Motor neuron (in vitro differentiated cells): ENCODE measurements at regions not wholly inside any gene's neighbourhood (a gene's known extent, or its start where the extent isn't known, plus 50 kb on each side); places are given as distances from the start of the nearest gene placed in this dataset.
"Not testable (repeated sequence)": the region's sequence is repeated elsewhere in the genome, so short reads cannot be mapped to it uniquely, and the experiment has no call there.

ENCODE experiments used
- ATAC-seq, 8 experiments: fragments of 200-7000 bp; cut with Tn5 transposase; replicated peaks in 6 of 8; 2 replicates each; pipeline ENCODE4 v1.8.0; 2021; ENCODE audit warnings: mild to moderate bottlenecking in 8 of 8, moderate library complexity in 8 of 8
- H3K27ac ChIP-seq, 2 donors: fragments of 250-450 bp; sonication (Bioruptor Pico); 2 replicates each; pipeline ENCODE4 v1.9.0; 2021; ENCODE audit warnings: antibody characterized with exemption in 2 of 2, mild to moderate bottlenecking in 2 of 2, moderate library complexity in 1 of 2
- H3K4me1 ChIP-seq, 2 donors: fragments of 250-450 bp; sonication (Bioruptor Pico); replicated peaks in 1 of 2; 2 replicates each; pipeline ENCODE4 v1.6.1; 2021; ENCODE audit warnings: antibody characterized with exemption in 2 of 2, mild to moderate bottlenecking in 2 of 2, moderate library complexity in 1 of 2
- H3K4me3 ChIP-seq, 5 donors: fragments of 250-450 bp; sonication (Bioruptor Pico); 2 replicates each; pipeline ENCODE4 v1.9.0; 2021; ENCODE audit warnings: antibody characterized with exemption in 5 of 5, mild to moderate bottlenecking in 5 of 5, moderate library complexity in 4 of 5
- WGBS, 10 experiments: fragments of 450-650 bp; shearing (Covaris generic); methylation state at CpG; one replicate each; pipeline ENCODE4 v1.0.0; 2022; 5-methylcytosine and 5-hydroxymethylcytosine counted together
- in situ Hi-C, 9 experiments: fragments of 400-800 bp; cut with MboI; loops; one replicate each; pipeline ENCODE4 v1.15.0; 2021; ENCODE audit warnings: low sequenced_read_pairs in 9 of 9, low pct_unique_long_range_greater_than_20kb in 2 of 9; ENCODE audit not compliant: unreplicated experiment in 9 of 9

GRCh38 chr3:87097733-87098132 lies 106.8 kb upstream of the VGLL3 start:
- not testable (repeated sequence) for H3K4me3 ChIP-seq, H3K4me1 ChIP-seq, ATAC-seq, H3K27ac ChIP-seq
- in situ Hi-C loops = loop anchor here in 4 of 9 experiments (25.0 kb wide), 2 partner anchors 110 to 310 kb away; partner anchors contain the start of gene VGLL3 (in 2 of the 4)
- WGBS, 10 experiments = 86 to 100% (median 93%) methylated on average over 1 to 2 of the region's 9 CpGs; no CpG with 5 or more reads in 5 of the 10 experiments

- Histone ChIP-seq H3K27ac (no peak overlapping the region), H3K4me3 (no peak overlapping the region), H3K4me1 (no peaks in the 10 kb centered on the region)
- peak in 1 of 8 experiments; percentile 8 for ATAC-seq
- in situ Hi-C loops = loop anchor here in 4 of 9 experiments (25.0 kb wide), 2 partner anchors 103 to 303 kb away; partner anchors contain the start of gene VGLL3 (in 2 of the 4)
Observed at GRCh38 chr3:87090631-87091030, 99.7 kb upstream of the VGLL3 start.

GRCh38 chr3:87088993-87089841 lies 98.3 kb upstream of the VGLL3 start:
- WGBS, 10 experiments = 0 to 100% (median 49%) methylated on average over 1 to 10 of the region's 41 CpGs; no CpG with 5 or more reads in 4 of the 10 experiments
- in situ Hi-C loops = loop anchor here in 4 of 9 experiments (10.0 to 25.0 kb wide), 5 partner anchors 86 to 304 kb away; partner anchors contain the start of gene VGLL3 (in 3 of the 4)

GRCh38 chr3:87088430-87088992 lies 97.6 kb upstream of the VGLL3 start:
- in situ Hi-C loops = loop anchor here in 4 of 9 experiments (10.0 to 25.0 kb wide), 5 partner anchors 86 to 304 kb away; partner anchors contain the start of gene VGLL3 (in 3 of the 4)
- H3K4me1 ChIP-seq = no peaks in the 10 kb centered on the region
- H3K4me3 ChIP-seq = no peak overlapping the region
- WGBS, 10 experiments = 6 to 100% (median 91%) methylated on average over 2 to 11 of the region's 15 CpGs
- peak in 1 of 8 experiments; percentile 29 for ATAC-seq
- no peak overlapping the region for H3K27ac ChIP-seq

More at GRCh38 chr3:87088993-87089841, 98.3 kb upstream of the VGLL3 start:
- no peak overlapping the region for H3K27ac ChIP-seq
- peak in 5 of 8 experiments; percentile 63 to 90 (median 85) for ATAC-seq
- no peaks in the 10 kb centered on the region for H3K4me1 ChIP-seq
- peak overlapping the region in 2 of 5 donors; percentile 3 to 9 for H3K4me3 ChIP-seq

- no peak for ATAC-seq
- 60 to 100% (median 78%) methylated on average over 2 to 5 of the region's 5 CpGs for WGBS, 10 experiments
- Histone ChIP-seq H3K4me1 (no peaks in the 10 kb centered on the region), H3K27ac (no peak overlapping the region), H3K4me3 (no peak overlapping the region)
- in situ Hi-C loops = loop anchor here in 4 of 9 experiments (10.0 to 25.0 kb wide), 5 partner anchors 90 to 300 kb away; partner anchors contain the start of gene VGLL3 (in 3 of the 4)
Observed at GRCh38 chr3:87084868-87085267, 93.9 kb upstream of the VGLL3 start.

GRCh38 chr3:87082796-87083440 lies 92.0 kb upstream of the VGLL3 start:
- 0 to 100% (median 48%) methylated on average over 1 to 6 of the region's 6 CpGs; no CpG with 5 or more reads in 1 of the 10 experiments for WGBS, 10 experiments
- peak in 6 of 8 experiments; percentile 44 to 96 (median 84) for ATAC-seq
- in situ Hi-C loops = loop anchor here in 4 of 9 experiments (10.0 to 25.0 kb wide), 5 partner anchors 88 to 298 kb away; partner anchors contain the start of gene VGLL3 (in 3 of the 4)

GRCh38 chr3:87077355-87077754 lies 86.4 kb upstream of the VGLL3 start:
- peaks cover 4% of the 10 kb centered on the region in 2 donors for H3K4me1 ChIP-seq
- H3K4me3 ChIP-seq = no peak overlapping the region
- H3K27ac ChIP-seq = no peak overlapping the region
- peak in 1 of 8 experiments; percentile 37 for ATAC-seq
- WGBS, 10 experiments = 88 to 100% (median 100%) methylated on average over 1 to 2 of the region's 2 CpGs
- in situ Hi-C loops = loop anchor here in 4 of 9 experiments (25.0 kb wide), 2 partner anchors 90 to 290 kb away; partner anchors contain the start of gene VGLL3 (in 2 of the 4)

More at GRCh38 chr3:87082796-87083440, 92.0 kb upstream of the VGLL3 start:
- no peak overlapping the region for H3K4me3 ChIP-seq
- H3K27ac ChIP-seq = no peak overlapping the region
- no peaks in the 10 kb centered on the region for H3K4me1 ChIP-seq

- H3K4me3 ChIP-seq = no peak overlapping the region
- H3K27ac ChIP-seq = no peak overlapping the region
- peaks cover 4% of the 10 kb centered on the region in 2 donors for H3K4me1 ChIP-seq
- ATAC-seq = peak in 5 of 8 experiments; percentile 43 to 96 (median 74)
- 17 to 83% (median 66%) methylated on average over 1 to 3 of the region's 3 CpGs; no CpG with 5 or more reads in 1 of the 10 experiments for WGBS, 10 experiments
- in situ Hi-C loops = loop anchor here in 4 of 9 experiments (25.0 kb wide), 2 partner anchors 90 to 290 kb away; partner anchors contain the start of gene VGLL3 (in 2 of the 4)
Observed at GRCh38 chr3:87076946-87077345, 86.0 kb upstream of the VGLL3 start.

GRCh38 chr3:87073496-87074145 lies 82.7 kb upstream of the VGLL3 start:
- no peak overlapping the region for H3K4me3 ChIP-seq
- 9 to 80% (median 67%) methylated on average over 2 to 7 of the region's 7 CpGs for WGBS, 10 experiments
- no peak overlapping the region for H3K27ac ChIP-seq
- ATAC-seq = peak in 3 of 8 experiments; percentile 78 to 98 (median 98)
- peaks cover 4% of the 10 kb centered on the region in 2 donors for H3K4me1 ChIP-seq
- in situ Hi-C loops = no loop called here

GRCh38 chr3:87072446-87072845 lies 81.5 kb upstream of the VGLL3 start:
- peaks cover 4% of the 10 kb centered on the region in 2 donors for H3K4me1 ChIP-seq
- in situ Hi-C loops = no loop called here
- H3K4me3 ChIP-seq = no peak overlapping the region
- no peak overlapping the region for H3K27ac ChIP-seq
- no peak for ATAC-seq

- WGBS, 10 experiments = 20 to 95% (median 84%) methylated on average over 1 to 6 of the region's 6 CpGs; no CpG with 5 or more reads in 2 of the 10 experiments
- peaks cover 4% of the 10 kb centered on the region in 2 donors for H3K4me1 ChIP-seq
- no peak overlapping the region for H3K4me3 ChIP-seq
- in situ Hi-C loops = no loop called here
- H3K27ac ChIP-seq = no peak overlapping the region
- ATAC-seq = peak in 1 of 8 experiments; percentile 90
Observed at GRCh38 chr3:87069971-87070370, 79.0 kb upstream of the VGLL3 start.

GRCh38 chr3:87069021-87069420 lies 78.1 kb upstream of the VGLL3 start:
- Histone ChIP-seq H3K27ac (no peak overlapping the region), H3K4me1 (peaks cover 4% of the 10 kb centered on the region in 2 donors), H3K4me3 (no peak overlapping the region)
- in situ Hi-C loops = no loop called here
- no peak for ATAC-seq
- 64 to 100% (median 89%) methylated on average over 2 to 5 of the region's 5 CpGs; no CpG with 5 or more reads in 2 of the 10 experiments for WGBS, 10 experiments
